Activated T-helper 1 cell treated with anti-CD3 and anti-CD28 coated beads, Interleukin-2, amount 50 U/mL, for 16 hours (primary cell): ENCODE measurements at regions not wholly inside any gene's neighbourhood (a gene's known extent, or its start where the extent isn't known, plus 50 kb on each side); places are given as distances from the start of the nearest gene placed in this dataset.
"Not testable (repeated sequence)": the region's sequence is repeated elsewhere in the genome, so short reads cannot be mapped to it uniquely, and the experiment has no call there.

Source experiments
- DNase-seq, 2 donors: peaks; one replicate each; pipeline ENCODE4 v3.0.0-alpha.2; 2020; ENCODE audit warnings: low read depth in 1 of 2, low spot score in 1 of 2

DNA sequence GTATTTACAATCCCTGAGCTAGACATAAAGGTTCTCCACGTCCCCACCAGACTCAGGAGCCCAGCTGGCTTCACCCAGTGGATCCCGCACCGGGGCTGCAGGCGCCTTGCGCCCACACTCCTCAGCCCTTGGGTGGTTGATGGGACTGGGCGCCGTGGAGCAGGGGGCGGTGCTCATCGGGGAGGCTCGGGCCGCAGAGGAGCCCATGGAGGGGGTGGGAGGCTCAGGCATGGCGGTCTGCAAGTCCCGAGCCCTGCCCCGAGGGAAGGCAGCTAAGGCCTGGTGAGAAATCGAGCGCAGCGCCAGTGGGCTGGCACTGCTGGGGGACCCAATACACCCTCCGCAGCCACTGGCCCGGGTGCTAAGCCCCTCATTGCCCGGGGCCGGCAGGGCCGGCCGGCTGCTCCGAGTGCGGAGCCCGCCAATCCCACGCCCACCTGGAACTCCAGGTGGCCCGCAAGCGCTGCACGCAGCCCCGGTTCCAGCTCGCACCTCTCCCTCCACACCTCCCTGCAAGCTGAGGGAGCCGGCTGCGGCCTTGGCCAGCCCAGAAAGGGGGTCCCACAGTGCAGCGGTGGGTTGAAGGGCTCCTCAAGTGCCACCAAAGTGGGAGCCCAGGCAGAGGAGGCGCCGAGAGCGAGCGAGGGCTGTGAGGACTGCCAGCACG is 260.9 kb upstream of the BTG1 start:
- not testable (repeated sequence) for DNase-seq

DNA sequence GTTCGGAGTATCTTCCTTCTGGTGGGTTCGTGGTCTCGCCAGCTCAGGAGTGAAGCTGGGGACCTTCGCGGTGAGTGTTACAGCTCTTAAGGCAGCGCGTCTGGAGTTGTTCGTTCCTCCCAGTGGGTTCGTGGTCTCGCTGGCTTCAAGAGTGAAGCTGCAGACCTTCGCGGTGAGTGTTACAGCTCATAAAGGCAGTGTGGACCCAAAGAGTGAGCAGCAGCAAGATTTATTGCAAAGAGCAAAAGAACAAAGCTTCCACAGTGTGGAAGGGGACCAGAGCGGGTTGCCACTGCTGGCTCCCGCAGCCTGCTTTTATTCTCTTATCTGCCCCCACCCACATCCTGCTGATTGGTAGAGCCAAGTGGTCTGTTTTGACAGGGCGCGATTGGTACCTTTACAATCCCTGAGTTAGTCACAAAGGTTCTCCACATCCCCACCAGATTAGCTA is 260.2 kb upstream of the BTG1 start:
- DNase-seq, result not testable (repeated sequence)

DNA sequence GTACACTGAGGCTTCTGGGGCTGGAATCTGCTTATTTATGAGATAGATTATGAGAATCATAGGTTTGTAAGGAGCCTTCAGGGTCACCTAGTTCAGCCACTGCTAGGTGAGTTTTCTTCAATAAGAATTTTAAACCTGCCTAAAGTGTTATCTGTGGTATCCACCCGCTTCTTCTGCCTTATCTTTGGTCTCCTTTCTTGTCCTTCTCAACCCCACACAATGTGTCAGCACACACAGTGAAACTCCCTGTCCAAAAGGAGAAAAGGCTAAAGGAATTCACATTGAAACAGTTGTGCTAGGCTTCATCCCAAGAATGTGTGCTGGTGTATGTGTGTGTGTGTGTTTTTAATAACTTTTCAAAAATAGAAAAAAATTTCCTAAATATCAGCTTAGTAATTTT is 259.3 kb upstream of the BTG1 start:
- no peak for DNase-seq

- DNase-seq, result no peak
Measured at GRCh38 chr12:92404259-92404894, 258.7 kb upstream of the BTG1 start.

GRCh38 chr12:92403210-92404175 is 257.8 kb upstream of the BTG1 start:
- peak in 1 of 2 donors; percentile 44 for DNase-seq

GRCh38 chr12:92402415-92402814 is 256.8 kb upstream of the BTG1 start:
- DNase-seq, result no peak

GRCh38 chr12:92400006-92400405 is 254.4 kb upstream of the BTG1 start:
- no peak for DNase-seq

DNA sequence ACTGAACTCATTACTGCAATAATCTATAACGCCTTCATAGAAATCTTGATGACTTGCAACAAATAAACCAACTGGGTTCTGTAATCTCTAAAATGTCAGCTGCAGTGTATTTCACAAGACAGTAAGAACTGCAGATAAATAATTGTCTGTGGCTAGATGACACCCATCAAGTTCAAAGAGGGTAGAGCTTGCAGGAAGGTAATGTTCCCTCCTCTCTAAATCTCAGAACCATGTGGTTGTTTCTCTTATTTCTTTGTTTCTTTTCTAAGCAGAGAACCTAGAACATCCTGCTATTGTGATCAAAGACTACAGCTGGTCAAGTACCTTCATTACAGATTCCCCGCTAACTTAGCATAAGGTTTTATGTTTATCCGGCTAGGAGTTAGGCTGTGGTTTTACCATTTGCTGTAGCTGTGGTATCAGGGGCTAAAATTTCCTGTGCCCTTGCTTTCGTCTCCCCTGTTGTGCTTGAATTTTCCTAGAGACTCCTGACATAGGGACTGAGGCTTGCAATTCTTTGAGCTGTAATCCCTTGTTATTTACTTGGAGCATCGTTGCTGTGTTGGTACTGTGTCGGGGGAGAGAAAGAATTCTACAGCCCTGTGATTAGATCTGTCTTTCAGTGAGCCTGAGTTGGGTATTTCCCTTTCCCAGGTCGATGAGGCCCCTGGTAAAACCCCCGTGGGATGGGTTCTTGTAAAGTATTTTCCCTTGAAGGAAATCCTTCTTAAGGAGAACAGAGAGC is 253.1 kb upstream of the BTG1 start:
- DNase-seq, result no peak

GRCh38 chr12:92396647-92397252 is 251.1 kb upstream of the BTG1 start:
- DNase-seq, result no peak

GRCh38 chr12:92395322-92395721 is 249.7 kb upstream of the BTG1 start:
- no peak for DNase-seq

DNA sequence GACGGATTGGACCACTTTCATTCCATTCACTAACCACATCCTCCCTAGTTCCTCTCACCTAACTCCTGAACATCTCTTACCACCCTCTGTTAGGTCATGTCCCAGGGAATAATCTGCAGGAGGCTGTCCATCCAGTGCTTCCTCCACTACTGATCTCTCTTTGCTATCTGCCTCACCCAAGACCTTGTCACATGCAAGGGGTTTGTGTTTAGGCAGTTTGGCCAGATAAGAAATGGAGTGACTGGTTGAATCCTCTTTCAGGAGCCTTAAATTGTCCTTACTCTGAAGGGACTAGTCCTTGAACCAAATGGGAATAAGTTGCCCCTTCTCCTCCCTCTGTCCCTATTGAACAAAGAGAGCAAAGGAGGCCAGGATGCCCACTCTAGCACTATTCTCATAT is 249.2 kb upstream of the BTG1 start:
- DNase-seq, result no peak

- DNase-seq, result no peak
Measured at GRCh38 chr12:92393504-92393903, 247.9 kb upstream of the BTG1 start.

DNA sequence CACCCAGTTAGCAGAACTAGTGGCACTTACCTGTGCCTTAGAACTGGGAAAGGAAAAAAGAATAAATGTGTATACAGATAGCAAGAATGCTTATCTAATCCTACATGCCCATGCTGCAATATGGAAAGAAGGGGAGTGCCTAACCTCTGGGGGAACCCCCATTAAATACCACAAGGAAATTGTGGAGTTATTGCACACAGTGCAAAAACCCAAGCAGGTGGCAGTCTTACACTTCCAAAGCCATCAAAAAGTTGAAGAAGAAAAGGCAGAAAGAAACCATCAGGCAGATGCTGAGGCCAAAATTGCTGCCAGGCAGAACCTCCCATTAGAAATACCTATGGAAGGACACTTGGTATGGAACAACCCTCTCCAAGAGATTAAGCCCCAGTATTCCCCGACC is 246.1 kb upstream of the BTG1 start:
- DNase-seq, result not testable (repeated sequence)

DNA sequence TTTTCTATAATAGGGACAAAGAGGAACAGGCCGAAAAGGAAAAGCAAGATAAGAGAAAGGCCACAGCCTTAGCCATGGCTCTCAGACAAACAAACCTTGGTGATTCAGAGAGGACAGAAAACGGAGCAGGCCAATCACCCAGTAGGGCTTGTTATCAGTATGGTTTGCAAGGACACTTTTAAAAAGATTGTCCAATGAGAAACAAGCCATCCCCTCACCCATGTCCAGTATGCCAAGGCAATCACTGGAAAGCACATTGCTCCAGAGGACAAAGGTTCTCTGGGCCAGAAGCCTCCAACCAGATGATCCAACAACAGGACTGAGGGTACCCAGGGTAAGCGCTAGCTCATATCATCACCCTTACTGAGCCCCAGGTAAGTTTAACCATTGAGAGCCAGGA is 243.8 kb upstream of the BTG1 start:
- DNase-seq, result no peak

DNA sequence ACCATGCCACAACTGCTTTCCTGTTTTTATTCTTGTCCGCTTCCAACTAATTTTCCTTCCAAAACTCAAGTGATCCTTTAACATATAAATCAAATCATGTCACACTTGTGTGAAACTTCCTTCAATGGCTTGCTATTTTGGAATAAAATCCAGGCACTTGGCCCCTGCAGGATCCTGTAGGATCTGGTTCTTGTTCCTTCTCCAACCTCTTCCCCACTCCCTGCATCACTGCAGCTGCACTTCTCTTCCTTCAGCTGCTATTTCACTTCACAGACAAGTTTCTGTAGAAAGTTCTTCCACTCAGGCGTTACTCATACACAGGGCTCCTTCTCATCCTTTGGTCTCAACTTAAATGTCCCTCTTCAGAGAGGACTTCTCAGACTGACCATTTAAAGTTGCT is 239.7 kb upstream of the BTG1 start:
- DNase-seq, result no peak

DNA sequence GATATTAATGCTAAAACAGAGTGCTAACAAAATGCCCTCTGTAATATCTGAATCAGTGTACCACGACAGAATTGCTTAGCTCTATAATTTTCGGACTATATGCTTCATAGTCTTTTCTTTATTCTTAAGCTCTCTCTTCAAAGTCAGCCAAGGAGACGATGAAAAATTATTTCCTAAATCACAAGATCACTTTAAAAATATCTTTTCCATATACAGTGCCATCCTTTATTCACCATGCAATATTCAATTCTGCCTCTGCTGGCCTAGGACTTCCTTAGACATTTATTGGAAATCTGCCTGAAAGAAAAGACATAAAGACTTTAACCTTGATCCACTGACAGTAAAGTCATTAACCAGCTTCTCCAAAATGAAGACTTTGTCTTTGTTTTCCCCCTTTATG is 238.9 kb upstream of the BTG1 start:
- DNase-seq, result no peak

GRCh38 chr12:92382383-92382878 is 236.8 kb upstream of the BTG1 start:
- DNase-seq, result no peak

DNA sequence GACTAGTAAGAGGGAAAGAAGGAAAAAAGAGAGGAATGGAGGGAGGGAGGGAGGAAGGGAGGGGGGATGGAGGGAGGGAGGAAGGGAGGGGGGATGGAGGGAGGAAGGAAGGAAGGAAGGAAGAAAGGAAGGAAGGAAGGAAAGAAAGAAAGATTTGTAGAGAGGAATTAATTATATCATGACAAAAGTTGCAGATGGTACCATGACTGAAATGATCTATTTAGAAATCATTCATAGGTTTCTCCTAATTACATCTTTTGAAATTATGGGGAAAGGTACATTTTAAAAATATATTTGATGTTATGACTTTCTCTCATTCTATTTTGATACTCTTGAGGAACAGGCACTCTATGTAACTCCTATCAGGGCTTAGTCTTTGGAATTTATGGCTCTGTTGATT is 236.2 kb upstream of the BTG1 start:
- DNase-seq, result no peak

DNA sequence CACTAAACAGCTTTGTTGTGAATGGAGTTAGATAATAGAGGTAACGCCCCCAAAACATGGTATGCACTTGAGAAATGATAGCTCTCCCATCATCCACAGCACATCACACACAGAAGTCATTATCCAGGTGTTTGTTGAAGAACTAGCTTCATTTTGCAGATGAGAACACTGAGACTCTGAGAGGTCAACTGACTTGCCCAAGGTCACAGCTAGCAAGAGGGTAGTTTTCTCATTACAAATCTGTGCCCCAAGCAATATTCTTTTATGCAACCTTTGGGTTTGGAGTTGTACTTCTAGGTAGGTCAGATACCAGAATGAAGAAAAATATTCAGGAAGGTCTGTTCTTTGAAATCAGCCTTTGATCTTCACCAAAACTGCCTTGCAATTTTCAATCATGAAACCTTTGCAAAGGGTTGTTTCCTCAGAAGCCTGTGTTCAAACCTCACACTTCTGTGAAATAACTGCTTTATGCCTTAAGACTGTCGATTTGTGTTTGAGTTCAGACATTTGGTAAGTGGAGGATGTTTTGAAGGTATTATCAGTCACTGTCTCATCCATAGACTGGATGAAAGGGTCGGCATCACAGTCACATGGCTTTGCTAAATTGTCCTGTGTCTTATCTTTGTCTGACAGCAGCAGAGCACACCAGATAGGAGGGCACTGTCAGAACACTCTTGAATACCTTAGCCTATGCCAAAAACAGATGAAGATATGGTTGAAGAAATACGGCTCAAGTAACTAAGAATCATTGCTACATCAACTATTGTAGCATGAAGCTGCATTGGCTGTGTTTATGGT is 233.2 kb upstream of the BTG1 start:
- no peak for DNase-seq

- not testable (repeated sequence) for DNase-seq
Measured at GRCh38 chr12:92375504-92375903, 229.9 kb upstream of the BTG1 start.
